Parathyroid adenoma (tissue), 2 donors: ENCODE measurements at regions not wholly inside any gene's neighbourhood (a gene's known extent, or its start where the extent isn't known, plus 50 kb on each side); places are given as distances from the start of the nearest gene placed in this dataset.

Source experiments
- H2AFZ ChIP-seq: fragments of 300-600 bp; sonication (generic); one replicate; pipeline ENCODE4 v1.7.0; 2017; ENCODE audit warnings: antibody characterized with exemption, mild to moderate bottlenecking
- H3K27ac ChIP-seq: fragments of 300-600 bp; sonication (generic); one replicate; pipeline ENCODE4 v1.7.0; 2017
- H3K27me3 ChIP-seq: fragments of 300-600 bp; sonication (generic); one replicate; pipeline ENCODE4 v1.7.0; 2017; ENCODE audit warnings: low read length; ENCODE audit not compliant: control insufficient read depth, insufficient read depth
- H3K36me3 ChIP-seq: fragments of 300-600 bp; sonication (generic); one replicate; pipeline ENCODE4 v1.7.0; 2017; ENCODE audit warnings: low read length; ENCODE audit not compliant: control insufficient read depth, insufficient read depth
- H3K4me1 ChIP-seq: fragments of 300-600 bp; sonication (generic); one replicate; pipeline ENCODE4 v1.7.0; 2017; ENCODE audit warnings: control low read depth
- H3K4me2 ChIP-seq: fragments of 300-600 bp; sonication (generic); one replicate; pipeline ENCODE4 v1.7.0; 2017; ENCODE audit warnings: low read length
- H3K4me3 ChIP-seq: fragments of 300-600 bp; sonication (generic); one replicate; pipeline ENCODE4 v1.7.0; 2017; ENCODE audit warnings: low read depth, low read length
- H3K79me2 ChIP-seq: fragments of 300-600 bp; sonication (generic); one replicate; pipeline ENCODE4 v1.7.0; 2017; ENCODE audit warnings: control low read depth
- H3K9ac ChIP-seq: fragments of 300-600 bp; sonication (generic); one replicate; pipeline ENCODE4 v1.7.0; 2017; ENCODE audit warnings: mild to moderate bottlenecking
- H3K9me3 ChIP-seq: fragments of 300-600 bp; sonication (generic); one replicate; pipeline ENCODE4 v1.7.0; 2017; ENCODE audit warnings: low read length; ENCODE audit not compliant: control insufficient read depth
- TF ChIP-seq, protein P1 (sequence below): fragments of 300-600 bp; sonication (generic); IDR thresholded peaks from one replicate; pipeline ENCODE4 v1.7.0; 2017; ENCODE audit warnings: antibody characterized with exemption, mild to moderate bottlenecking
- donor health status: primary hyperparathyroidism.

- no peak overlapping the region for H3K4me2 ChIP-seq
- H3K4me1 ChIP-seq = no peaks in the 10 kb centered on the region
- H3K27ac ChIP-seq = no peak overlapping the region
- H3K79me2 ChIP-seq = no peaks in the 10 kb centered on the region
- H3K27me3 ChIP-seq = peaks cover 4% of the 10 kb centered on the region
- H3K9ac ChIP-seq = no peak overlapping the region
- H3K9me3 ChIP-seq = no peaks in the 10 kb centered on the region
- TF ChIP-seq, protein P1, sequence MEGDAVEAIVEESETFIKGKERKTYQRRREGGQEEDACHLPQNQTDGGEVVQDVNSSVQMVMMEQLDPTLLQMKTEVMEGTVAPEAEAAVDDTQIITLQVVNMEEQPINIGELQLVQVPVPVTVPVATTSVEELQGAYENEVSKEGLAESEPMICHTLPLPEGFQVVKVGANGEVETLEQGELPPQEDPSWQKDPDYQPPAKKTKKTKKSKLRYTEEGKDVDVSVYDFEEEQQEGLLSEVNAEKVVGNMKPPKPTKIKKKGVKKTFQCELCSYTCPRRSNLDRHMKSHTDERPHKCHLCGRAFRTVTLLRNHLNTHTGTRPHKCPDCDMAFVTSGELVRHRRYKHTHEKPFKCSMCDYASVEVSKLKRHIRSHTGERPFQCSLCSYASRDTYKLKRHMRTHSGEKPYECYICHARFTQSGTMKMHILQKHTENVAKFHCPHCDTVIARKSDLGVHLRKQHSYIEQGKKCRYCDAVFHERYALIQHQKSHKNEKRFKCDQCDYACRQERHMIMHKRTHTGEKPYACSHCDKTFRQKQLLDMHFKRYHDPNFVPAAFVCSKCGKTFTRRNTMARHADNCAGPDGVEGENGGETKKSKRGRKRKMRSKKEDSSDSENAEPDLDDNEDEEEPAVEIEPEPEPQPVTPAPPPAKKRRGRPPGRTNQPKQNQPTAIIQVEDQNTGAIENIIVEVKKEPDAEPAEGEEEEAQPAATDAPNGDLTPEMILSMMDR = no peak
- H2AFZ ChIP-seq = no peak overlapping the region
- H3K36me3 ChIP-seq = no peaks in the 10 kb centered on the region
- H3K4me3 ChIP-seq = no peak overlapping the region
Measured at GRCh38 chr14:104390941-104391901, 188.3 kb upstream of the C14orf180 start.

DNA sequence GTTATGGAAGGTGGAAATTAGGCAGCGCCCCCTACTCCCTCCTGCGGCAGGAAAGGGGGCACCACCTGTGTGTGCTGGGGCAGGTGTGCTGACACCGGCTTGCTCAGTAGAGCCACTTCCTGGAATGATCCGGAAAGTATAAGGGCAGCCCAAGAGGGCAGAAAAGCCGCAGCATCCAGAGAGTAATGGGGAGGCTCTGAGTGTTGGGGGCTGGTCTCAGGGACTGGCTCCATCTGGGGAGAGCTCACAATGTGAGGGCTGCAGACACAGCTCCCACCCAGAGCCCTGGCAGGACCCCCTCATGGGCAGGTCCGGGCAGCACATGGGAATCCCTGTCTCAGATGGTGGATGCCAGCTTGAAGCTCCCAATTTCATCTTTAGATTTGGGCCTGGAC lies 187.6 kb upstream of the C14orf180 start:
- H3K9me3 ChIP-seq = no peaks in the 10 kb centered on the region
- no peaks in the 10 kb centered on the region for H3K79me2 ChIP-seq
- no peaks in the 10 kb centered on the region for H3K4me1 ChIP-seq
- H3K36me3 ChIP-seq = no peaks in the 10 kb centered on the region
- TF ChIP-seq, protein P1 = no peak
- H2AFZ ChIP-seq = no peak overlapping the region
- no peak overlapping the region for H3K4me3 ChIP-seq
- H3K27me3 ChIP-seq = peaks cover 4% of the 10 kb centered on the region
- no peak overlapping the region for H3K27ac ChIP-seq
- no peak overlapping the region for H3K4me2 ChIP-seq
- H3K9ac ChIP-seq = no peak overlapping the region

GRCh38 chr14:104392396-104393198 lies 187.0 kb upstream of the C14orf180 start:
- no peak overlapping the region for H2AFZ ChIP-seq
- no peak overlapping the region for H3K9ac ChIP-seq
- no peak overlapping the region for H3K4me2 ChIP-seq
- no peaks in the 10 kb centered on the region for H3K9me3 ChIP-seq
- H3K4me3 ChIP-seq = no peak overlapping the region
- no peaks in the 10 kb centered on the region for H3K79me2 ChIP-seq
- H3K4me1 ChIP-seq = no peaks in the 10 kb centered on the region
- TF ChIP-seq, protein P1 = no peak
- peaks cover 4% of the 10 kb centered on the region for H3K27me3 ChIP-seq
- H3K27ac ChIP-seq = no peak overlapping the region
- H3K36me3 ChIP-seq = no peaks in the 10 kb centered on the region

DNA sequence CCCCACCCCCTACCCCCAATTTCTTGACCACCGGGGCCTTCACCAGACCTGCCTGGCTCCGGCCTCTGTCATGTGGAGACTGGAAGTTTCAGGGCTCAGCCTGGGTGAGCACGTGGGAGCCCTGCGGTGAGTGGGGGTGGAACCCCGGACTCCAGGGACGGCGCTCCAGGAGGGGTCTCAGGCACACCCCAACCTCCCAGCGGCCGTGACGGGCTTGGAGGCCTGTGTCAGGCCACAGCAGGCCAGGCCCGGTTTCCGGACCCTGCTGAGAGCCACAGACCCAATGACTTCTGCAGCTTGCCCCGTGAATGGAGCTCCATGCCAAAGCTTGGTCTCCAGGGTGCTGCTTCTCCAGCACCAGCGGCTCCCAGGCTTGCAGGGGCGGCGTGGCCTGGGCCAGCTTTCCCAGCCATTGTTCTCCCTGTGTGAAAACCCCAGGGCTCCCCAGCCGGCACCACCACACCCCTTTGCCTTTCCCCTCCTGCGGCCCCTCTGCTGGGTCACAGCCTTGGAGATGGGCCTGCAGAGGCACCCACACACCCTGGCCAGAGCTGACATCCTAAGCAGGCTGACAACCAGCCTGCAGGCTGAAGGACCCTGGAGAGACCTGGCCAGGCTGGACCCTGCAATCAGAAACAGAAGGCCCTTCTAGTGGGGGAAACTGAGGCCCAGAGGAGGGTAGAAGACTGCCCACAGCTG lies 186.2 kb upstream of the C14orf180 start:
- Histone ChIP-seq H3K36me3 (no peaks in the 10 kb centered on the region), H3K27me3 (peaks cover 4% of the 10 kb centered on the region), H3K79me2 (no peaks in the 10 kb centered on the region), H3K27ac (no peak overlapping the region), H3K9me3 (no peaks in the 10 kb centered on the region), H3K4me3 (no peak overlapping the region), H3K4me2 (no peak overlapping the region), H2AFZ (no peak overlapping the region), H3K9ac (no peak overlapping the region), H3K4me1 (no peaks in the 10 kb centered on the region)
- TF ChIP-seq, protein P1 = no peak
